HS-27A (cell line): ENCODE measurements at regions not wholly inside any gene's neighbourhood (a gene's known extent, or its start where the extent isn't known, plus 50 kb on each side); places are given as distances from the start of the nearest gene placed in this dataset.
A peak's percentile ranks its signal among the peaks of the same experiment; 100 is the strongest.
"Not testable (repeated sequence)": the region's sequence is repeated elsewhere in the genome, so short reads cannot be mapped to it uniquely, and the experiment has no call there.

ENCODE experiments used
- DNase-seq: peaks from one replicate; pipeline ENCODE4 v3.0.0-alpha.2; 2012; ENCODE audit warnings: low read depth, missing footprints

GRCh38 chr13:106095919-106096318 lies 439.5 kb downstream of the EFNB2 start:
- no peak for DNase-seq

DNA sequence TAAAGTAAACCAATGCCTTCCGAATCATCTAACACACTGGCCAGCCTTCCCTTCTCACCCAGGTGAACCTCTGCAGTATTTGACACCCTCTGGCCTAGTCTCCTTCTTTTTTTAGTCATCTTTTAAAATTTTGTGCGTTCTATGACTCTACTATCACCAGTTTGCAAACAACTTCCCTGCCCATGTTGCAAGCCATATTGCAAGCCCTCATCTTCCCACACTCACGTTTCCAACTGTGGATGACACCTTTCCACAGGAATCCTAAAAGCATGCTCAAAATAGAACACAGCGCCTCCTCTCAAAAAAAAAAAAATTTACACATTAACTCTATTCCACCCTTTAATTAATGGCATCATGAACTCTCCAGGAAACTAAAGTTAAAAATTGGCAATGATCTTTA lies 440.1 kb downstream of the EFNB2 start:
- DNase-seq: no peak

- DNase-seq: no peak
These were observed 445.5 kb downstream of the EFNB2 start for GRCh38 chr13:106090001-106090400.

GRCh38 chr13:106089261-106089980 lies 446.0 kb downstream of the EFNB2 start:
- DNase-seq: no peak

- DNase-seq: no peak
These were observed 447.4 kb downstream of the EFNB2 start for GRCh38 chr13:106088085-106088484.

DNA sequence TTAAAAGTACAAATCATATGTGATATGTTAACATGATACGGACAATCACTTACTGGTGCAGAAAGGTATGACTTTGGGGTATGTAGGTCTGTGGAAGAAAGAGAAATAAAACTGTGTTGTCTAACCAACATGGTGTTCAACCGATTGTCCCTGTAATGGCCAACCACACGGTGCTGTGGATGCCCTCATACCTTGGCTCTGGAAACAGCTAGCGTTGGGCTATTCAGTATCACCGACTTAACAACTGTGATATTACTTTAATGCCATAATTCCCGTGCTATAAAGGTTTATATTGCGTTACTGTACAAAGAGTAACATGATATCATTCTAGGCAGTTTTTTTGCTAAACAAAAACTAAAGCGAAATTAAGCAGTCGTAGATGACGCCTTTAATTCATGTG lies 448.3 kb downstream of the EFNB2 start:
- DNase-seq: no peak

- DNase-seq: no peak
These were observed 451.7 kb downstream of the EFNB2 start for GRCh38 chr13:106083620-106084350.

DNA sequence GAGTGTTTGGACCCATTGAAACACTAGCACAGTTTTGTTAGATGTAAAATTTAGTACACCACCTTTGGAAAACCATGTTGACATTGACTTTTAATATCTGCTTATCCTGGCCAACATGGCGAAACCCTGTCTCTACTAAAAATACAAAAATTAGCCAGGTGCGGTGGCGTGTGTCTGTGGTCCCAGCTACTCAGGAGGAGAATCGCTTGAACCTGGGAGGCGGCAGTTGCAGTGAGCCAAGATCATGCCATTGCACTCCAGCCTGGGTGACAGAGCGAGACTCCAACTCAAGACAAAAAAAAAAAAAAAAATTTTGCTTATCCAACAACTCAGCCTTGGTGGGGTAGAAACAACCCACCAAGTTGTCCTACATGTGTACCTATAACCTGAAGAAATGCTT lies 454.2 kb downstream of the EFNB2 start:
- DNase-seq: not testable (repeated sequence)

DNA sequence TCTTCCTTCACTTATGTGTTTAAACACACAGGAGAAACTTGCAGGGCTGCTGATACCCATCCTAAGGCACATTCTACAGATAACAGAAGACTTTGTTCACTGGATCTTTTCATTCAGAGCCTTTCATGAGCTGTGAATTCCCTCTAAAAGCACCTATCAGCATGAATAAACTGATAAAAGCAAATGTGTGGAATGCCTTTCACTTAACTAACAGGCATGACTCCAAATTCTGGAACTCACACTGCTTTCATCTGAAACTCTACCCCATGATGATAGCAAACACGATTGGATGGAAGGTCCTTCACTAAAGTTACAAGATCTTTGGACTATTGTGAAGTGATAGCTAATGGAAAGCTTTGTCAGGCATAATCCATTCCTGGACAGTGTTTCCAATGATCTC lies 457.3 kb downstream of the EFNB2 start:
- DNase-seq: peak; percentile 45

- no peak for DNase-seq
These were observed 458.4 kb downstream of the EFNB2 start for GRCh38 chr13:106077017-106077416.

GRCh38 chr13:106072014-106072413 lies 463.4 kb downstream of the EFNB2 start:
- DNase-seq: no peak

GRCh38 chr13:106063591-106064313 lies 471.7 kb downstream of the EFNB2 start:
- DNase-seq: peak; percentile 64

- no peak for DNase-seq
These were observed 473.7 kb downstream of the EFNB2 start for GRCh38 chr13:106061781-106062180.

DNA sequence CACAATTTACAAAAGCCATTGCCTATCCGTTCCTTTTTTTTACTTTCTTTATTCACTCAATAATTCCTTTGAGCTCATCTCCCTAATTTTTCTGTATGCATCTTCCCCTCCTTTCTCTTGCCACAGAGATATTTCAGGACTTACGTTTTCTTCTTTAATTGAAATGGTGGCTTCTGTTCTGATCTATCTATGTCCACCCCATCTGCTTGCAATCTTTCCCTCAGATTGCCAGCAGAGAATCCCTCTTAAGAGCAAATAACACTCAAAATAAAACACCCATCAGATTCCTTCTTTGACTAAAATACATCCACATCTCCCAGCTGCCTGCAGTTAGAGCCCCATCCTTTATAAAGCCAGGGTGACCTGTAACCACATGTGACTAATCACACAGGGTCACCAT lies 478.6 kb downstream of the EFNB2 start:
- DNase-seq: no peak

- DNase-seq: no peak
These were observed 483.2 kb downstream of the EFNB2 start for GRCh38 chr13:106052200-106052767.

DNA sequence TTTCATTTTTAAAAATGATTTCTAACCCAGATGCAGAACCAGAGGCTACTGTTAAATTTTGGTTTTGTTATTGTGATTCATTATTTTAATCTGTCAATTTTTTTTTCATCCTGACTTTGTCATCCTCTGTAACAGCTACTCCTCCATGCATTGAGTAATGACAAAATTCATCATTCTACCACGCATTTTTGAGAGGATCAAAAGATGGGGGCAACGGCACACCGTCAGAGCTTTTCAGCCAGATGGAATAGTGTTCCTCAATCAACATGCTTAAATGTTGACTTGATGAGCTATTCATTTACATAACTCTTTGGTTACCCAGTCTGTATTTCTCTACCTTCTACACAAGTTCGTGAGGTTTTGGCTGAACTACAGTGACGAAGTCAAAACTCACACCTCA lies 486.3 kb downstream of the EFNB2 start:
- DNase-seq: no peak

DNA sequence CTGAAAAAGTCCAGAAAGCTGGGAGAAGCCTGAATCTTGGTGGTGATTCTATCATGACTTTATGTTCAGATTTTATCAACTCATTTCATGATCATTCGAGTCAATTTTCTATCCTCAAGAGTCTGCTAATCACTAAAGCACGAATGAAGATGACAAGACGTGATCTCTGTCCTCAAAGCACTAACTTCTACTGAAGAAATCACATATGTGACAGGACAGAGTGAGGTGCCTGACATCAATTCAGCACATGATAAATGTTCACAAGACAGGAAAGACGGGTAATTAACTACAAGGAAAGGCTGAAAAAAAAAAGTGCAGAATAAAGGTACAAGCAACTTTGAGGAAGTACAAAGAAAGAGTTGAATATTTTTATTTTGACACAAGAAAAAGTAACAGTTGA lies 487.1 kb downstream of the EFNB2 start:
- no peak for DNase-seq

DNA sequence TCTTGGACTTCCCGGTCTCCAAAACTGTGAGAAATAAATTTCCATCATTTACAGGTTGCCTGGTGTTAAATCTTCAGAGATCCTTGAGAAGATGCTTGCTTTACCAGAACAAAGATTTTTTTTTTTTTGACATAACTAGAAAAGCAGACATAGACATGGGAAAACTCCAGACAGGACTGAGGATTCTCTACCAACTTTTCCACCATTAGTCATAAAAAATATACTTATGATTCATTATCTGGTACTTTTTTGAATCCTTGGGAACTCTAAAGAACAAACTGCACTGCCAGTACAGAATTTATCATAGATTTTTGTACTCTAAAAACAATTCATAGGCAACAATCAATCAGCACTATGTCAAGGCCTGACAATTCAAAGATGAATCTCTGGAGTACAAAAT lies 487.6 kb downstream of the EFNB2 start:
- DNase-seq: no peak

DNA sequence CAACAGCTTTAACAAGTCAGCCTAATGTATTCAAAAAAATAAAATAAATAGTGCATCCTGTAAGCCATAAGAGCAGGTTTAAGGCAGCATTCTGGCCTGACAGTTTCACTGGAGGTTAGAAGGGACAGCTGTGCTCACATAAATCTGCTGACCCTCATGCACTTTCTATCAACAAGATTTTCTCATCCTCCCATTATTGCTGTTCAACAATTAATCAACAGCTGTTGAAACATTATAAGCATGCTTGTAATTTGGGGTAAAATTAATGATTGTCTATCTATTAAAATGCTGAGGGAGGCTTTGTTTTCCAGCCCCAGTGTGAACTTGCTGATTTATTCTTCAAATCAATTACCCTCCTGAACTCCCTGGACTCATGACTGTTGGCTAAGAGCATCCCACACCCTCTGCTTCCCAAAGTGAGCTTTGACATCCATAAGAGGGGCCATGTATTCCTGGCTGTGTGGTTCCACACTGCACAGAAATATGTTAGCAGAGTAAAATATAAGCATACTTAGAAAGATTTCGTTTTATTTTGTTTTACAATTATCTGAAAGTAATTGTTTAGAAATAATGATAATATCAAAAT lies 492.4 kb downstream of the EFNB2 start:
- no peak for DNase-seq

DNA sequence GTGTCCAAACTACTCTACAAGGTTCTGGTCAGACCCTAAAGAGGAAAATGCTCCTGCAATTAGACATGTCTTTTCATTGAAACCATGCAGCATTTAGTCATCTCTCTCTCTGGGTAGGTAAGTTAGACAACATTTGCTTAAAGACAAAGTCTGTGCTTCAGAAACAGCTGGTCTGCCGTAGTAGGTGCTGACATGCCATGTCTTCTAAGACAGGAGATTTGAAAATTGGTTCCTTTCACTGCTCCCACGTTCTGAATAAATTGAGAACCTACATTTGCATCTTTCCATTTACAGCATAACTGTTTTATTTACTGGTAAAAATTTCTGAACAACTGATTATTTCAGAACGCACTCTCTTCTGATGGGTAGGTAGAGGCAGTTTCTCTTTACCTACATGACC lies 494.0 kb downstream of the EFNB2 start:
- no peak for DNase-seq

GRCh38 chr13:106038752-106039151 lies 496.7 kb downstream of the EFNB2 start:
- peak; percentile 33 for DNase-seq

GRCh38 chr13:106036870-106037269 lies 498.6 kb downstream of the EFNB2 start:
- DNase-seq: no peak
